ENCODE measurements at regions not wholly inside any gene's neighbourhood (a gene's known extent, or its start where the extent isn't known, plus 50 kb on each side); places are given as distances from the start of the nearest gene placed in this dataset.

- no peak for DNase-seq
These were observed 197.2 kb upstream of the NUDT4 start for GRCh38 chr12:93180566-93180965.

GRCh38 chr12:93181409-93181965 lies 196.2 kb upstream of the NUDT4 start:
- no peak for DNase-seq

GRCh38 chr12:93183940-93184671 lies 193.6 kb upstream of the NUDT4 start:
- no peak for DNase-seq

GRCh38 chr12:93184672-93185368 lies 192.9 kb upstream of the NUDT4 start:
- no peak for DNase-seq

GRCh38 chr12:93185369-93185741 lies 192.4 kb upstream of the NUDT4 start:
- DNase-seq, result no peak

GRCh38 chr12:93186131-93186530 lies 191.6 kb upstream of the NUDT4 start:
- no peak for DNase-seq

- DNase-seq, result no peak
These were observed 191.1 kb upstream of the NUDT4 start for GRCh38 chr12:93186621-93187020.

- no peak for DNase-seq
These were observed 186.3 kb upstream of the NUDT4 start for GRCh38 chr12:93191423-93191822.

GRCh38 chr12:93191956-93192355 lies 185.8 kb upstream of the NUDT4 start:
- no peak for DNase-seq

GRCh38 chr12:93192878-93193277 lies 184.8 kb upstream of the NUDT4 start:
- no peak for DNase-seq

- DNase-seq, result no peak
These were observed 182.2 kb upstream of the NUDT4 start for GRCh38 chr12:93195511-93195910.

- DNase-seq, result no peak
These were observed 180.6 kb upstream of the NUDT4 start for GRCh38 chr12:93197067-93197593.

GRCh38 chr12:93198086-93198485 lies 179.6 kb upstream of the NUDT4 start:
- DNase-seq, result no peak

- DNase-seq, result no peak
These were observed 177.9 kb upstream of the NUDT4 start for GRCh38 chr12:93199831-93200236.

GRCh38 chr12:93200291-93200917 lies 177.3 kb upstream of the NUDT4 start:
- DNase-seq, result no peak

GRCh38 chr12:93201990-93202389 lies 175.7 kb upstream of the NUDT4 start:
- DNase-seq, result no peak

- DNase-seq, result no peak
These were observed 175.0 kb upstream of the NUDT4 start for GRCh38 chr12:93202688-93203087.

- no peak for DNase-seq
These were observed 174.4 kb upstream of the NUDT4 start for GRCh38 chr12:93203361-93203760.

- no peak for DNase-seq
These were observed 172.8 kb upstream of the NUDT4 start for GRCh38 chr12:93204896-93205295.

GRCh38 chr12:93205361-93205760 lies 172.4 kb upstream of the NUDT4 start:
- no peak for DNase-seq

GRCh38 chr12:93208011-93208410 lies 169.7 kb upstream of the NUDT4 start:
- DNase-seq, result no peak

- no peak for DNase-seq
These were observed 163.0 kb upstream of the NUDT4 start for GRCh38 chr12:93214523-93215289.

GRCh38 chr12:93215290-93215678 lies 162.4 kb upstream of the NUDT4 start:
- no peak for DNase-seq

Data from NCI-H524 treated with DMSO at 0.1 percent for 48 hours (cell line).